ENCODE measurements at regions not wholly inside any gene's neighbourhood (a gene's known extent, or its start where the extent isn't known, plus 50 kb on each side); places are given as distances from the start of the nearest gene placed in this dataset.
"Not testable (repeated sequence)": the region's sequence is repeated elsewhere in the genome, so short reads cannot be mapped to it uniquely, and the experiment has no call there.

DNA sequence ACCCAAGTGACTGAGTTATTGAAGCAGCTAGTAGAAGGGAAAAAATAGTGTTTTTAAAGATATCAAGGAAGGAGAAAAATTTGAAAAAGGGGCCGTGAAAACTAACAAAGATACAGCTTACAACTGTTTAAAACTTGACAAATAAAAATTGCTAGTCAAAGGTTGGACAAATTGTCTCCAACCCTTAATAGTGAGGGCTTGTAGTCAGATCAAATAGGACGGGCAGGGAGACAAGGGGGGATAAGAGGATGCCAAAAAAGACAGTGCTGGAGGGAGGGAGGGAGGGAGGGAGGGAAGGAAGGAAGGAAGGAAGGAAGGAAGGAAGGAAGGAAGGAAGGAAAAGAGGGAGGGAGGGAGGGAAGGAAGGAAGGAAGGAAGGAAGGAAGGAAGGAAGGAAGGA lies 1825.8 kb upstream of the MIR17HG start:
- DNase-seq: not testable (repeated sequence)

DNA sequence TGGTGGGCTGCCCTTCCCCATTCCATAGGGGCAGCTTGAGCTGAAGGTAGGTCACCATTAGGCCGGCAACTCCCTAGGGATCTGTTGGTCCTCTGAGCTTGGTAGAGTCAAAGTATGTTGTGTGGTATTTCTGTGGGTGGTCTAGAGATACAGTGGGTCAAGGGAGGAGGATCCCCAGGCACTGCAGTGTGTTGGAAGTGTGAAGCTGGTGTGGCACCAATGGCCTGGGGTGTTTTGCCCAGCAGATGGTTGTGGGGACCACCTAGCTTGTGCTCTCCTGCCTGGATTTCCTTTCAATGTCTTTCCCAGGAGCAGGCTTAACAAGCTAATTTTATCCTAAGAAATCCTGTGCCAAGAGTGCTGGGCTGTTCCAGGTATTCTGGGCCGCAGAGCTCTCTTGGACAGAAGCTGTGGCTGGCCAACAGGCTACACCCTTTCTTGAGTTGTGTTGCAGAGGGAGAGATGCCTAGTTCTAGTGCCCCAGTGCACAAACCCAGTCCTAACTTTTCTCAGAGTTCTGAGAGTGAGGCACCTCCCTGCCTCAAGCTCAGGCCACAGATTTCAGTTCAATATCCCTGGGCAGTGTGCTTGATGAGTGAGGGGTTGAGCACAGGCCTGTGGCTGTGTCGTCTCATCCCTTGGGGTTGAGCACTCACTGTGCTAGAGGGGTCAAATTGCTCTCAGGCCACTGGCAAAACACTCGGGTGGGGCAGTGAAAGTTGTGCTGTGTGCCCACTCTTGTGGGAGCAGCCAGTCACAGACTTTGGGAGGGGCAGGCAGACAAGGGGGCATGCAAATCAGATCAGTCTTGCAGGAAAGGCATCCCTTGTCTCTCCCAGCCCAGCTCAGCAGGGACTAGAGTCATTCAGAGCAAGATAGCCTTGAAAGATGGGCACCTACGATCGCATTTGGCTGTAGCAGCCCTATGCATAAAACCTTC lies 1806.1 kb upstream of the MIR17HG start:
- no peak for DNase-seq

DNA sequence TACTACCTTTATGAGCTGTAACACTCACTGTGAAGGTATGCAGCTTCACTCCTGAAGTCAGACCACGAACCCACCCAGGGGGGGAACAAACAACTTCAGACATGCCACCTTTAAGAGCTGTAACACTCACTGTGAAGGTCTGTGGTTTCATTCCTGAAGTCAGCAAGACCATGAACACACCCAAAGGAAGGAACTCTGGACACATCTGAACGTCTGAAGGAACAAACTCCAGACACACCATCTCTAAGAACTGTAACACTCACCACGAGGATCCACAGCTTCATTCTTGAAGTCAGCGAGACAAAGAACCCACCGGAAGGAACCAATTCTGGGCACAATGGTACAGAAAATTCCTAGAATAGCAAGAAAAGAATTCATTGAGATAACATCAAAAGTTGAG lies 1796.5 kb upstream of the MIR17HG start:
- no peak for DNase-seq

DNA sequence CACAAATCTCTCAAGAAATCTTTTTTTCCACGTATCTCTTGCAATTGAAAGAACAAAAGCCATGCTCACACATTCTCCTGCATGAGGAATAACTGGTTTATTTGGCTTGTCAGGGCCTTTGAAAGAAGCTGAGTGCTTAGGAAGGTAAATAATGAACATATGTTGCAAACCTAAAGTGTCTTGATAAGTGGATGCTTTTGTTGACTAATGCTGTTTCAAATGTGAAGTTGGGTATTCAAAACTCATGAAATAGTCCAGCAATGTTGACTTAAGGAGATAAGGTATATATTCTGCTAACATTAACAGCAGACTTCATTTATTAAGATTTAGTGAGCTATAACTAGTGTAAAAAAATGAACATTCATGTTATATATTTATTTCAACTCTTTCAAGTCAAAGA lies 1792.7 kb upstream of the MIR17HG start:
- no peak for DNase-seq

DNA sequence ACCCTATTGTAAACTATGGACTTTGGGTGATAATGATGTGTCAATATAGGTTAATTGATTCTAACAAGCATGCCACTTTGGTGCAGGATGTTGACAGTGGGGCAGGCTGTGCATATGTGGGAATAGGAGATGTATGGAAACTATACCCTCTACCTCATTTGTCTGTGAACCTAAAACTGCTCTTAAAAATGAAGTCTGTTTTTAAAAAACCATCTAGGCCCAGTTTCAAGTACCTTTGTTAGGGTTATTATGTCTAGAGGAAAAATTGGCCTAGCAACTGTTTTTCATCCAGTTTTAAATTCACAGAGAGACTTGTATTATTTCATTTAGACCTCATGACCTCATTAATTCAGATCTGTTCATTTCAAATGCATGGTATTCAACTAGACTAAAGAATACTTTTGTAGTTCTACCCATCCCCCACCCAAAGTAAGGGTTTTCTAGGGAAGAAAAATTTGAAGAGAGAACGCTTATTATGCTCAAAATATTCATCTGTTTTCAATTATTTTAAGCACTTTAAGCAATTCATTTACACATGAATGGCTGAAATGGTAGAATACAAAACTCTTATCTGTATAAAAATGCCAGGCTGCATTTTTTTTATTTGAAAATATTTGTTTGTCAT lies 1781.9 kb upstream of the MIR17HG start:
- no peak for DNase-seq

DNA sequence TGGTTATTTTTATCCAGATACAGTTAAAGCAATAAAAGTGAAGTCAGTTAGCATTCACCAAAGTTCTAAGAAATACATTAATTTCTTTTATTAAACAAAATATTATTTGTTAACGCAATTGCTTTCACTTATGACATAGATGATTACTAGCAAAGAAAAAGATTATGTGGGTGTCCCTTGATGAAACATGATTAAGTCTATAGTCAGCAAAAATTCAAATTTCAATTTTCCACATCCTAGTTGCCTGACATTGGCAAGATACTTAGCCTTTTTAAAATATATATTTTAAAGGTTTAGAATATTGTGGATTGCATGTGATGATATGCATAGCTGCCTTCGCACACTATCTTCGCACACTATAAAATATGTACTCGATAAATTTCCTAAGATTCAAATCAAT lies 1780.5 kb upstream of the MIR17HG start:
- DNase-seq: no peak

DNA sequence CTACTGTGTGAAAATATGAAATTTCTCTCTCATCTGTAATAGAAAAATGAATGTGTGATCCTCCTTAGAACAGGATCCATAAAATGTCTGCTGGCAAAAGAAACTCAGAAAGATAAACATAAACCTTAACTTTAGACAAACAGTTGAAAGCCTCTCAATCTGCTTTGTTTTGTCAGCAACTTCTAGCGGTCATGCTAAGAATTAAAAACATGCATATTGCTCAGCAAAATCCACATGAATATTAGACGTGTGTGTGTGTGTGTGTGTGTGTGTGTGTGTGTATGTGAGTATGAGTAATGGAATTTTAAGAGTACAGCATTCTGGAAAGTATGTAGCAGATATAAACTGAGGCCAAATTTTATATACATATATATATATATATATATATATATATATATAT lies 1779.2 kb upstream of the MIR17HG start:
- no peak for DNase-seq

DNA sequence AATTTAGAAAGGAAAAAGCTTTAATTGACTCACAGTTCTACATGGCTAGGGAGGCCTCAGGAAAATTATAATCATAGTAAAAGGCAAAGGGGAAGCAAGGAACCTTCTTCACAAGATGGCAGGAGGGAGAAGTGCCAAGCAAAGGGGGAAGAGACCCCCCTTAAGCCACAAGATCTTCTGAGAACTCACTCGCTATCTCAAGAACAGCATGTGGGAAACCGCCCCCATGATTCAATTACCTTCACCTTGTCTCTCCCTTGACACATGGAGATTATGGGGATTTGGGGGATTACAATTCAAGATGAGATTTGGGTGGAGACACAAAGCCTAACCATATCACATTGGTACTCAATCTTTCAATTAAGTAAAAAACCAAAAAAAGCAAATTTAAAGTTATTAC lies 1778.7 kb upstream of the MIR17HG start:
- DNase-seq: no peak

DNA sequence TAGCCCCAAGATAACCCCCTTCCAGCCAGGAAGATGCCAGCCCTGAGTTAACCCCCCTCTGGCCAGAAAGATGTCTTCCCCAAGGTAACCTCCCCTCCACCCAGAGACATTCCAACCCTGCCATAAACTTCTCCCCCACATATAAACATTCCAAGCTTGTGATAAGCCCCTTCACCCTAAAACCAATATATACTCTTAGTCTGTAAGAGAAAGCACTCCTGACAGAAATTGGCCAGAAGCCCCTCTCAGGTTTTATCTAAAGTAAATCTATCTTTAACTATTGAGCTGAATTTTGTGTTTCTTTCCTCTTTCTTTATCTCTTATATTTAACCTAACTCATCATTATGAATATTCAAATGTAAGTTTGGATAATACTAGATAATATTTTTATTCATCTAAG lies 1775.8 kb upstream of the MIR17HG start:
- DNase-seq: no peak

DNA sequence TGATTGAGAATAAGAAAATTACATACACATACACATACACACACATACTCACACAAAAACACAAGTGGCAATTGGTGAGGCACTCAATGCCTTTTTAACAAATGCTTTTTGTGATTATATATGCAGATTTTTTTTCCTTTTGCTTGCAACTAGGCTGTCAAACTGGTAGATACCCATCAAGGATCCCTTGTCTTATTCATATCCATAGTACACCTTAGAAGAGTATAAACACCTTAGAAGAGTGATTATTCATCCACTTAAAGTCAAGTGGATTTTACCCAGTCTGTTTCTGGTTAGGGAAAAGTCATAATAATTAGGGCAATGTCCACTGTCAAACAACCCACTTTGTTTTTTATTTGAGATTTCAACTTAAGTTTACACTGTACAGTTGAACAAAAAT lies 1773.4 kb upstream of the MIR17HG start:
- no peak for DNase-seq

DNA sequence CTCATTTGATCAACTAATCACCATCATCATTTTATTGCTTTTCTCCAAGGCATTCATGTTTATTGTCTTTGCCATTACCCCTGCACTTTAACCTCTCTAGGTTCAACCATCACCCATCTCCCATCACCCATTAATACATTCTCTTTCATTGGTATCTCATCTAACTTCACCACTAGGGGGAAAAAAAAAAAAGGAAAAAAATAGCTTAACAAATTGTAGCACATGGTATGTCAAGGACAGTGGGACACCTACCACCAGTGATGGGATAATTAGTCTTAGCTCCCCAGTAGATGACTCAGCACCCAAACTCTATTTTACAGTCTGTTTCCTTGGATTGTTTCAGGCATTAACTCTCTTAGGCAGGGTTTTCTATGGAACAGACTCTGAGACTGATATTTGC lies 1770.2 kb upstream of the MIR17HG start:
- DNase-seq: no peak

DNA sequence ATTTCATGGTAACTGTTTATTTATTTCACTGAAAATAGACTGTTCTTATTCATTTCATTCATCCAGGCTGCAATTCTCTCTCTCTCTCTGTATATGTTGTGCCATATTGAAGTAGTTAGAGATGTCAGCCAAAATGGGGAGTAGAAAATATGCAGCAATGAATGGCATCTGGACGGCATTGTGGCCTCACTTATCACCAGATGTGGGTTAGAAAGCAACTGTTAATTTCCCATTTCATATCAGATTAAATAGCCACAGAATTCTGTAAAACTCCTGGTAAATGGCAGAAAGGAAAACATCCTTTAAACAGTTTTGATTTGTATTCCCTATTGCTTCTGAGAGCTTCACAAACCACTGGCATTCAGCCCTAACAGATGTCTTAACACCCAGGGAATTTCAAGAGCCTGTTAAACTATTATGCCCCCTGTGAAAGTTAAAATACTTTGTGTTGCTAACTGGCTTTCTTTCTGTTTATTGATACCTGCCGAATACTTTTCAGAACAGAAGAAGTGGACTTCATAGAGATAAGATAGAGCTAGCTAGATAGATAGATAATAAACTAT lies 1763.3 kb upstream of the MIR17HG start:
- no peak for DNase-seq

DNA sequence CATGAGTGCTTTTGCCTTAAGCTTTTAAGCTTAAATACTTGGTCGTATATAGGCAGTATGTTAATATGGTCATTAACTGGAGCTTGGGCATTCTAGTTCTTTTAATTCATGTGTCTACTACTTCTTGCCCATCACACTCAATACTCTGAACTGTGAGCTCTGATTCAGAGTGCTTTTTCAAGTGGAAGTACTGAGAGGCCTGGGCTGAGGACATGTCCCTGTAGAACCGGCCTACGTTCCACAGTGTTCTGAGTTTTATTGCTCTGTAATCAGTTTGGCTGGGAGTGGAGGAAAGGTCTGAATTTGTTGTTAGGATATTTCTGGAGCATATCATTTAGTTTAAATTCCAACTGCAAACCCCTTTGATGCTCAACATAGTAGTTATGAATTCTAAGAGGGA lies 1744.8 kb upstream of the MIR17HG start:
- DNase-seq: no peak

DNA sequence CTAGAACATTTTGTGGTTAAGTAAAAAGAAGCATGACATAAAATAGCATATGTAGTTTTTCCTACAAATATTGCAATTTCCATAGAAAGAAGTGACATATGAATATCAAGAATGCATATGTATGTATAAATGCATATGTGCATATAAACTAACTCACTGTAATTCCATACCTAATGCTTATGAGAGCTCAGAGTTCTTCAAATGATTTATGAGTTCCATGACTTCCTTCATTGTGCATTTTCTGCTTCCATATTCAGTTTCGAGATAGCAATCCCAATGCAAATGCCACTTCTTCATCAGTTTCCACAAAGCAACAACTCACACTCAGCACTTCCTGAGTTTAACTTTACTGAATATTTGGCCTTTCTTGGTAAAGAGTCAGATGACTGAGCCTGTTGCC lies 1744.3 kb upstream of the MIR17HG start:
- DNase-seq: no peak

DNA sequence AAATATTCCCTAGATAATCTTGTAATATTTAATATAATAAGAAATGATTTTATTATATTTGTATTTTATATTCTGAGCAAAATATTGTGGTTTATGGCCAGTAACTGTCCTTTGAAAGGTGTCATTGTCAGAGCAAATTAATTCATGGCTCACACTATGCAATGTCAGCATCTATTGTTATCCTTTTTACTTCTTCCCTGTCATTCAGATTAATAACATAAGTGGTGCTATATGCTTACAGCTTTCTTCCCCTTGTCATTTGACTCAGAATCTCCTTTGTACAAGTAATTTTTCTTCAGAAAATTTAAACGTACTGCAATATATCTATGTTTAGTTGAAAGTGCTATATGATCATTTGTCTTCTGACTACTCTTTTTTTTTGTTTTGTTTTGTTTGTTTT lies 1738.2 kb upstream of the MIR17HG start:
- DNase-seq: no peak

DNA sequence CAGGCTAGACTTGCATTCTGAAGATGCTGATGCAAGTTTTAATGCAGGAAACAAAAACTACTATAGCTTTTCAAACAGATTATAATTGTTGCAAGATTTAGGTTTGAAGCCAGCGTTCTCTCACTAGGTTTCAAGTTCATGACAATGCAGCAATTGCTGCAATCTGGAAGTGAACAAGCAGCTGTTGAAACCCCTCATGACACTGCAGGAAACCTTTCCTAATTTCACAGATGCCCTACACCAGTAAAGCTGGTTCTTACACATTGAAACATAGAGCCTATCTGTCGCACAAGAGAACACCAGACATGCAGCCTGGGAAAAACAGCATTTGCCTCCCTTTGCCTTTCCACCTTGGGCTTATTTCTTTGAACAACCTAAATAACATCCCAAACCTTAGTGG lies 1737.2 kb upstream of the MIR17HG start:
- DNase-seq: no peak

DNA sequence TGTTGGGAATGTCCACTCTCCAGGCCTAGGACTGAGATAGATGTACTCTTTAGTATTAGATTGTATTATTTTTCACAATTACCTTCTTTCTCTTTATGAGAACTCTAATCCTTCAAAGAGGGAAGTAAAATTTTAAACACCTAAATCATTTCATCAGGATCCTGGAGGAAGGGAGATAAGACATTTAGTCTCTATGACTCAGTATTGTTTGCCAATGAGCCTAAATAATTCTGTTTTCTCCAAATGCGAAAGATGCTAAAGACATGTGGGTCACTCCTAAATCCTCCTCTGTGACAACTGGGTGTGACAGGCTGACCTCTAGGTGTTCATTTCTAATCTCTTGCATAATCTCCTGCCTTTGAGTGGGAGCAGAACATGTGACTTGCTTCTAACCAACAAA lies 1736.6 kb upstream of the MIR17HG start:
- DNase-seq: no peak

DNA sequence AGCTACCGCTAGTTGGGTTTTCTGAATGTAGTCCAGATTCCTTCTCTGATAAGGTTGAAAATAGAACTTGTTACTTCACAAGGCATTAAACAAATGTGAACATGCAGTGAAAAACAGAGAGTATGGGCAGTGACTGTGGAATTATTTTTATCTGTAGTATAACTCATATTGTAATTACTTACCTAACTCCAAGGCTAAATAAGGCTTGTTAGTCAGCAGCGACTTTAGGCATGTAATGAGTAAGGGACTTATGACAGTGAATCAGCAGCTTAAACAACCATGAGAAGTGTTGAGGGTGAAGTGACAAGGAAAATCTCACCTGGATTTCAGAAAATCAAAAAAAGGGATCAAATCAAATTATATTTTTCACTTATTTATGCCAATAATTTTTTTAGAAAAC lies 1719.5 kb upstream of the MIR17HG start:
- DNase-seq: no peak

DNA sequence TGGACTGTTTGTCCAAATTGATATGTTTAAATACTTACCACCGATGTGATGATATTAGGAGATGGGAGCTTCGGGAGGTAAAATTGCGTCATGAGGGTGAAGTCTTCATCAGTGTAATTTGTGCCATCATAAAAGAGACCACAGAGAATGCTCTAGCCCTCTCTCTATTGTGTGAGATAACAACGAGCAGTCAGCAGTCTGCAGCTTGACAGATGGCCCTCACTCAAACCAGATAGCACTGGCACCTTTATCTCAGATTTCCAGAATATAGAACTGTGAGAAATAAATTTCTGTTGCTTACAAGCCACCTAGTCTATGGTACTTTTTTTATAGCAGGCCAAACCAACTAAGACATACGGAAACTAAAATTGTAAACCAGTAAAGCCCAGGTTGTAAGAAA lies 1718.9 kb upstream of the MIR17HG start:
- DNase-seq: no peak

DNA sequence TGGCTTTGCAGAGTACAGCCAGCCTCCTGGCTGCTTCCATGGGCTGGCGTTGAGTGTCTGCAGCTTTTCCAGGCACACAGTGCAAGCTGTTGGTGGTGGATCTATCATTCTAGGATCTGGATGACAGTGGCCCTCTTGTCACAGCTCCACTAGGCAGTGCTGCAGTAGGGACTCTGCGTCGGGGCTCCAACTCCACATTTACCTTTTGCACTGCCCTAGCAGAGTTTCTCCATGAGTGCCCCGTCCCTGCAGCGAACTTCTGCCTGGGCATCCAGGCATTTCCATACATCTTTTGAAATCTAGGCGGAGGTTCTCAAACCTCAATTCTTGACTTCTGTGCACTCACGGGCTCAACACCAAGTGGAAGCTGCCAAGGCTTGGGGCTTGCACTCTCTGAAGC lies 1697.3 kb upstream of the MIR17HG start:
- DNase-seq: no peak

DNA sequence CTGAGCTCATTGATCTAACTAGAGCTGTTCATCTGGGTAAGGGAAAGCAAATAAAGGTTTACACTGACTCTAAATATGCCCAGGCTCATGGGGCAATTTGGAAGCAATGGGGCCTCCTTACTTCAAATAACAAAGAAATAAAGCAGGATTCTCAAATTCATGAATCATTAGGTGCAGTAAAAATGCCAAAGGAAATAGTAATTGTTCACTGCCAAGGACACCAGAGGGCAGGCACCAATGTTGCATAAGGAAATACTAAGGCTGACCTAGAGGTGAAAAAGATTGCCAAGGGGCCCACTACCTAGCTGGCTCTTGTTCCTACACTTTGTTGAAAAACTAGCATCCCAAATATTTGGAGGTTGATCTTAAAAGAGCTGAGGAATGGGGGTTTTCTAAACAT lies 1686.7 kb upstream of the MIR17HG start:
- no peak for DNase-seq

DNA sequence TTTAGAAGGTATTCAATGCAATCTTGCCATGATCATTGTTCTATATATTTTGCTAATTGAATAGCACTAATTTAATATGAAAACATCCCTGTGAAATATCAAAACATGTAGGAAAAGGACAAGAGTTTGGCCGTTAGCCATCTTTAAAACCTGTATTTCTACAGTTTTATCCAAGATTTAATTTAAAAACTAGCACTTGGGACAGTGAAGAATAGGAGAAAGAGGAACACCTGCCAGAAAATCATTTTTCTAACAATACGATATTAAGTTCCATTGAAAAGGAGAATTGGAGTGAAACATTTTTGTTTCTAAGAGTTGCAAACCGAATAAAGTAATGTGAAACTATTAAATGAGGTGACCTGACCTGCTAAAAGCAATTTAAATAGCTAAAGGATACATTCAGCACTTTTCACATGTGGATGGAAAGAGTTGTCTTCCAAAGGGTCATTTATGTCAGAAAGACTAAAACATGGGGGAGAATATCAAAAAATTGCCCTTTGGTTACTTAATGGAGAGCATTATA lies 1673.6 kb upstream of the MIR17HG start:
- DNase-seq: no peak

DNA sequence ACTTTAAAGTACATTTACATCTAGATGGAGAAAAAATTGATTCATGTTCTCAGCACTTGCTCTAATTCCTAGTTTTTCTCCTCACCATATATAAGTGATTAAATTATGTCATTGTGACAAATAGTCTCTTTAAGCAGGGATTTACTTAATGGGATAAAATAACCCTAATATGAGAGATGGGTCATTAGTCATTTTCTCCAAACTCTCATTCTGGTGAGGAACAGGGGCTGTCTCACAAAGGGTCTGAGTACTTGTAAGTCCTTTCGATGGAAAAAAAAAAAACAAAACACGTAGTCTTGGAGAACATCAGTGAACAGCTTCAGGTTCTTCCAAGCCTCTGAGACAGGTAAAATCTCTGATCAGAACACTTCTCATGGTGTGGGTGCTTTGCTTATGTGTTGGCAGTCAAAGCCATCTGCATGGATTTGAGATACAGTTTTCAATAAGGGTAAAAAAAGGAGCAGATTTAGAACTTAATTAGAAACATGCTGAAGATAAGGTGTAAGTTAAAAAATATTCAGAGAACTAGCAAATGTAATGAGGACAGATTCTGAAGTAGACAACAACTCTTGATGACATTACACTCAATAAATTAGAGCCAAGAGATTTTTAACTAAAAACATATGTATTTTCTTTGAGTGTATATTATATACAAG lies 1668.9 kb upstream of the MIR17HG start:
- no peak for DNase-seq

DNA sequence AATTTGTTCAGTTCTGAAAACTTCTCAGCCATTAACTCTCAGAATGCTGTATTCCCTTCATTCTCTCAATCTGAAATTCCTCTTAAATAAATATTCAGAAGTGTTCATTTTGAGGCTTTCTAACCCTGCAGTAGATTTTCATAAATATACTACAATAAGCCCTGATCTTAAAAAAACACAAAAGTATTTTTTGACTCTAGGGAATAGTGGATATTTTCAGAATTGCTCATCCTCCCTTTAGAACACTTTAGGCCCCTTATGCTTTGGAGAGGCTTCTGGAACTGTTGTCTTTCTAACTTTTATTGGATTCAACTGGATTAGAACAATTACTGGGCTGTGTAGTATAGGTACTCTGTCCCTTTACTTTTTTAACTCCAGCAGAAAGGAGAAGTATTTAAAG lies 1662.6 kb upstream of the MIR17HG start:
- no peak for DNase-seq

All from activated T-cell treated with anti-CD3 and anti-CD28 coated beads for 4 hours (primary cell).